HL-60 (cell line): ENCODE measurements at regions not wholly inside any gene's neighbourhood (a gene's known extent, or its start where the extent isn't known, plus 50 kb on each side); places are given as distances from the start of the nearest gene placed in this dataset.

Source experiments
- CTCF ChIP-seq: IDR thresholded peaks from one replicate; pipeline ENCODE4 v1.5.1; 2011; ENCODE audit warnings: low read length, control low read depth, inconsistent platforms; ENCODE audit not compliant: insufficient read depth
- POLR2AphosphoS5 ChIP-seq: IDR thresholded peaks from 2 replicates; pipeline ENCODE4 v1.6.1; 2012; ENCODE audit warnings: low read depth

- TF ChIP-seq CTCF (no peak), POLR2AphosphoS5 (no peak)
Measured at GRCh38 chr3:126257174-126257573, 76.8 kb upstream of the ALDH1L1 start.
